SK-N-SH treated with all-trans-retinoic acid at 6 μM for 48 hours (cell line): ENCODE measurements at regions not wholly inside any gene's neighbourhood (a gene's known extent, or its start where the extent isn't known, plus 50 kb on each side); places are given as distances from the start of the nearest gene placed in this dataset.

ENCODE experiments used
- ATAC-seq: fragments of 200-7000 bp; cut with Tn5 transposase; 3 replicates; pipeline ENCODE4 v1.9.1; 2020; ENCODE audit warnings: mild to moderate bottlenecking, moderate library complexity
- ARNTL ChIP-seq: fragments of 450-650 bp; formaldehyde crosslinking; IDR thresholded peaks from 2 replicates; pipeline ENCODE4 v1.5.0; 2020; ENCODE audit warnings: low read depth, mild to moderate bottlenecking, moderate library complexity, borderline replicate concordance
- BACH2 ChIP-seq: fragments of 250-450 bp; sonication (Bioruptor Pico); IDR thresholded peaks from 2 replicates; pipeline ENCODE4 v1.9.0; 2021; ENCODE audit warnings: mild to moderate bottlenecking, borderline replicate concordance
- CSDC2 ChIP-seq: fragments of 250-450 bp; sonication (Bioruptor Pico); IDR thresholded peaks from 2 replicates; pipeline ENCODE4 v1.5.0; 2020; ENCODE audit warnings: mild to moderate bottlenecking, moderate library complexity
- ESRRG ChIP-seq: fragments of 250-450 bp; sonication (Bioruptor Pico); IDR thresholded peaks from 2 replicates; pipeline ENCODE4 v1.6.1; 2021; ENCODE audit warnings: mild to moderate bottlenecking
- GLIS3 ChIP-seq: fragments of 250-450 bp; sonication (Bioruptor Pico); IDR thresholded peaks from 2 replicates; pipeline ENCODE4 v1.5.0; 2020; ENCODE audit warnings: mild to moderate bottlenecking, moderate library complexity
- ISL1 ChIP-seq: fragments of 250-450 bp; sonication (Bioruptor Pico); IDR thresholded peaks from 2 replicates; pipeline ENCODE4 v2.1.2; 2022; ENCODE audit warnings: mild to moderate bottlenecking, moderate library complexity
- OSR1 ChIP-seq: fragments of 250-450 bp; sonication (Bioruptor Pico); IDR thresholded peaks from 2 replicates; pipeline ENCODE4 v1.8.0; 2022; ENCODE audit warnings: moderate library complexity, mild to moderate bottlenecking, inconsistent platforms
- PATZ1 ChIP-seq: fragments of 250-450 bp; sonication (Bioruptor Pico); IDR thresholded peaks from 2 replicates; pipeline ENCODE4 v1.8.0; 2020; ENCODE audit warnings: mild to moderate bottlenecking, moderate library complexity, borderline replicate concordance
- POU6F1 ChIP-seq: fragments of 250-450 bp; sonication (Bioruptor Pico); IDR thresholded peaks from 2 replicates; pipeline ENCODE4 v1.8.0; 2021; ENCODE audit warnings: low read depth, mild to moderate bottlenecking, moderate library complexity, borderline replicate concordance
- PPARA ChIP-seq: fragments of 250-450 bp; sonication (Bioruptor Pico); IDR thresholded peaks from 2 replicates; pipeline ENCODE4 v1.5.0; 2020; ENCODE audit warnings: mild to moderate bottlenecking, borderline replicate concordance
- RARB ChIP-seq: fragments of 250-450 bp; sonication (Bioruptor Pico); IDR thresholded peaks from 2 replicates; pipeline ENCODE4 v1.8.0; 2021; ENCODE audit warnings: mild to moderate bottlenecking, moderate library complexity
- SNAI2 ChIP-seq: fragments of 250-450 bp; sonication (Bioruptor Pico); IDR thresholded peaks from 2 replicates; pipeline ENCODE4 v1.5.0; 2020; ENCODE audit warnings: mild to moderate bottlenecking, moderate library complexity
- TCF4 ChIP-seq: fragments of 250-450 bp; sonication (Bioruptor Pico); IDR thresholded peaks from 2 replicates; pipeline ENCODE4 v1.8.0; 2021; ENCODE audit warnings: mild to moderate bottlenecking, moderate library complexity, borderline replicate concordance
- TOX ChIP-seq: fragments of 250-450 bp; sonication (Bioruptor Pico); IDR thresholded peaks from 2 replicates; pipeline ENCODE4 v1.8.0; 2021; ENCODE audit warnings: mild to moderate bottlenecking, moderate library complexity, borderline replicate concordance
- ZC3H10 ChIP-seq: fragments of 250-450 bp; sonication (Bioruptor Pico); IDR thresholded peaks from 2 replicates; pipeline ENCODE4 v1.5.1; 2021; ENCODE audit warnings: mild to moderate bottlenecking, moderate library complexity
- ZFP3 ChIP-seq: fragments of 250-450 bp; sonication (Bioruptor Pico); IDR thresholded peaks from 2 replicates; pipeline ENCODE4 v1.5.0; 2020; ENCODE audit warnings: mild to moderate bottlenecking, moderate library complexity
- ZFP30 ChIP-seq: fragments of 450-650 bp; formaldehyde crosslinking; IDR thresholded peaks from 2 replicates; pipeline ENCODE4 v1.5.0; 2022; ENCODE audit warnings: mild to moderate bottlenecking, moderate library complexity
- ZNF565 ChIP-seq: fragments of 450-650 bp; formaldehyde crosslinking; conservative IDR thresholded peaks from 2 replicates; pipeline ENCODE4 v1.5.0; 2020; ENCODE audit warnings: low read depth, mild to moderate bottlenecking, moderate library complexity
- ZNF70 ChIP-seq: fragments of 450-650 bp; formaldehyde crosslinking; IDR thresholded peaks from 2 replicates; pipeline ENCODE4 v1.5.0; 2020; ENCODE audit warnings: mild to moderate bottlenecking, moderate library complexity
- ZNF8 ChIP-seq: fragments of 450-650 bp; formaldehyde crosslinking; IDR thresholded peaks from 2 replicates; pipeline ENCODE4 v1.5.0; 2020; ENCODE audit warnings: mild to moderate bottlenecking, moderate library complexity
- TF ChIP-seq, protein P1 (sequence below): fragments of 250-450 bp; sonication (Bioruptor Pico); IDR thresholded peaks from 2 replicates; pipeline ENCODE4 v1.5.1; 2020; ENCODE audit warnings: low read depth, mild to moderate bottlenecking, moderate library complexity
- TF ChIP-seq, protein P2 (sequence below): fragments of 250-450 bp; sonication (Bioruptor Pico); IDR thresholded peaks from 2 replicates; pipeline ENCODE4 v1.5.0; 2020; ENCODE audit warnings: mild to moderate bottlenecking, moderate library complexity
- TF ChIP-seq, protein P3 (sequence below): fragments of 250-450 bp; sonication (Bioruptor Pico); IDR thresholded peaks from 2 replicates; pipeline ENCODE4 v1.5.1; 2021; ENCODE audit warnings: mild to moderate bottlenecking, moderate library complexity

GRCh38 chr4:133903029-133903428, 298.6 kb downstream of the PABPC4L start:
- no peak for ATAC-seq
- TF ChIP-seq, protein P1, sequence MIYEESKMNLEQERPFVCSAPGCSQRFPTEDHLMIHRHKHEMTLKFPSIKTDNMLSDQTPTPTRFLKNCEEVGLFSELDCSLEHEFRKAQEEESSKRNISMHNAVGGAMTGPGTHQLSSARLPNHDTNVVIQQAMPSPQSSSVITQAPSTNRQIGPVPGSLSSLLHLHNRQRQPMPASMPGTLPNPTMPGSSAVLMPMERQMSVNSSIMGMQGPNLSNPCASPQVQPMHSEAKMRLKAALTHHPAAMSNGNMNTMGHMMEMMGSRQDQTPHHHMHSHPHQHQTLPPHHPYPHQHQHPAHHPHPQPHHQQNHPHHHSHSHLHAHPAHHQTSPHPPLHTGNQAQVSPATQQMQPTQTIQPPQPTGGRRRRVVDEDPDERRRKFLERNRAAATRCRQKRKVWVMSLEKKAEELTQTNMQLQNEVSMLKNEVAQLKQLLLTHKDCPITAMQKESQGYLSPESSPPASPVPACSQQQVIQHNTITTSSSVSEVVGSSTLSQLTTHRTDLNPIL (CRISPR knock-in tag), result no peak
- TF ChIP-seq OSR1 (CRISPR knock-in tag) (no peak), PATZ1 (CRISPR knock-in tag) (no peak), ZNF565 (CRISPR knock-in tag) (no peak), POU6F1 (CRISPR knock-in tag) (no peak), RARB (CRISPR knock-in tag) (no peak), TCF4 (CRISPR knock-in tag) (no peak), ZFP30 (CRISPR knock-in tag) (no peak), TOX (no peak), SNAI2 (CRISPR knock-in tag) (no peak), ISL1 (CRISPR knock-in tag) (no peak), ARNTL (no peak), ZFP3 (CRISPR knock-in tag) (no peak), PPARA (no peak), CSDC2 (no peak), BACH2 (no peak), ZNF70 (CRISPR knock-in tag) (no peak), GLIS3 (CRISPR knock-in tag) (no peak)
- TF ChIP-seq, protein P2, sequence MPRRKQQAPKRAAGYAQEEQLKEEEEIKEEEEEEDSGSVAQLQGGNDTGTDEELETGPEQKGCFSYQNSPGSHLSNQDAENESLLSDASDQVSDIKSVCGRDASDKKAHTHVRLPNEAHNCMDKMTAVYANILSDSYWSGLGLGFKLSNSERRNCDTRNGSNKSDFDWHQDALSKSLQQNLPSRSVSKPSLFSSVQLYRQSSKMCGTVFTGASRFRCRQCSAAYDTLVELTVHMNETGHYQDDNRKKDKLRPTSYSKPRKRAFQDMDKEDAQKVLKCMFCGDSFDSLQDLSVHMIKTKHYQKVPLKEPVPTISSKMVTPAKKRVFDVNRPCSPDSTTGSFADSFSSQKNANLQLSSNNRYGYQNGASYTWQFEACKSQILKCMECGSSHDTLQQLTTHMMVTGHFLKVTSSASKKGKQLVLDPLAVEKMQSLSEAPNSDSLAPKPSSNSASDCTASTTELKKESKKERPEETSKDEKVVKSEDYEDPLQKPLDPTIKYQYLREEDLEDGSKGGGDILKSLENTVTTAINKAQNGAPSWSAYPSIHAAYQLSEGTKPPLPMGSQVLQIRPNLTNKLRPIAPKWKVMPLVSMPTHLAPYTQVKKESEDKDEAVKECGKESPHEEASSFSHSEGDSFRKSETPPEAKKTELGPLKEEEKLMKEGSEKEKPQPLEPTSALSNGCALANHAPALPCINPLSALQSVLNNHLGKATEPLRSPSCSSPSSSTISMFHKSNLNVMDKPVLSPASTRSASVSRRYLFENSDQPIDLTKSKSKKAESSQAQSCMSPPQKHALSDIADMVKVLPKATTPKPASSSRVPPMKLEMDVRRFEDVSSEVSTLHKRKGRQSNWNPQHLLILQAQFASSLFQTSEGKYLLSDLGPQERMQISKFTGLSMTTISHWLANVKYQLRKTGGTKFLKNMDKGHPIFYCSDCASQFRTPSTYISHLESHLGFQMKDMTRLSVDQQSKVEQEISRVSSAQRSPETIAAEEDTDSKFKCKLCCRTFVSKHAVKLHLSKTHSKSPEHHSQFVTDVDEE (CRISPR knock-in tag), result no peak

DNA sequence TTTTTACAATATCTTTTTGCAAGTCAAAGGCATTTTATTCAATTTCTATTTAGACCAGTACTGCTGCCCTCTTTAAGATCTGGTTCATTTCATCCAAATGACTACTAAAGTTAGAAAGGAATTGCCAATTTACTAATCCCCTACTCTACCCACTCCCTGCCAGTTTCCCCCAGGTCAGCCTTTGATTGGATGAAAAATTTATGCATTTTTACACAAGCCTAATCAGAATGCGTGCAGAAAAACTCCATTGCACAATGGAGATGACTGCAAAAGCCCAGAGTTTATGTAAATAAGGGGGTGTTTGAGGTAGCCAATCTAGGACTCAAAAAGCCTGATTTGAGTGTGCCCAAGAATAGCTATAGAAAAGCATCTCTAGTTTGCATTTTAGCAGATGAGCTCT, 310.6 kb downstream of the PABPC4L start:
- ATAC-seq, result no peak
- TF ChIP-seq ZC3H10 (CRISPR knock-in tag) (no peak), CSDC2 (no peak)

DNA sequence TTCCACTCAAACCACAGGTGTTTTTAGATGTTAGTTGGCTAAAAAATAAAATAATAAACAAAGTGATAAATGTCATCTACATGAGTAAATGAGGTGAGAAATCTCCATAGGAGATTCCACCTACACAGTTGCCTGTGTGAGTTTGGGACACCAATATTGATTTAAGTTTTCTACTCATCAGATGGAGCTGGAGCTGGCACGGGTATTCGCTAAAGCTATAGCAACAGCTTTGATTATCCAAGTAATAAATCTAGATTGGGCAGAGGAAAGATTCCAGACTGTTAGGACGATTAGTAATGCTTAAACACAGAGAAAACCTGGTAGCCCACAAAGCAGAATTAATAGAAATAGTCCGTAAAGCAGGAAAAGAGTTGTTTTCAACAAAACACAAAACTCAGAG, 313.9 kb downstream of the PABPC4L start:
- no peak for TF ChIP-seq CSDC2
- TF ChIP-seq OSR1 (CRISPR knock-in tag), result no peak
- TF ChIP-seq TOX, result no peak

DNA sequence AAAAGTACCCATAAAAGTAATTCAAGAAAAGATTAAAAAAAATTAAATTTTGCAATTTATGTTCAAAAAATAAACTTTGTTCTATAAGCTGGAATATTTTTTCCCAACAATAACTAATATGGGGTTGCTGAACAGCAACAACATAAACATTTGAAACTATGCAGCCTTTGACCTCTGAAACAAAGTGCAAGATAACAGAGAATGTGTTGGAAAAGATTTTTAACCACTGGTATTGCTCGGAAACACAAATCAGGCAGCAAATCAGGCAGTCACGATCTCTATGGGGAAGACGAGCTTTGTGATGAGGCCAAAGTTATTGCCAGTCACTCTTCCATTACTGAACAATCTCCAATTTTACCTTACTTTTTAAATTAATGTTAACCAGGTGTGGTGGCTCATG, 332.1 kb downstream of the PABPC4L start:
- TF ChIP-seq ARNTL (no peak), SNAI2 (CRISPR knock-in tag) (no peak), ZFP3 (CRISPR knock-in tag) (no peak), GLIS3 (CRISPR knock-in tag) (no peak), CSDC2 (no peak), ISL1 (CRISPR knock-in tag) (no peak), ESRRG (no peak), ZNF565 (CRISPR knock-in tag) (no peak), TCF4 (CRISPR knock-in tag) (no peak), BACH2 (no peak), PPARA (no peak), RARB (CRISPR knock-in tag) (no peak), ZC3H10 (CRISPR knock-in tag) (no peak), ZNF8 (no peak)
- TF ChIP-seq, protein P2 (CRISPR knock-in tag), result no peak
- TF ChIP-seq, protein P3, sequence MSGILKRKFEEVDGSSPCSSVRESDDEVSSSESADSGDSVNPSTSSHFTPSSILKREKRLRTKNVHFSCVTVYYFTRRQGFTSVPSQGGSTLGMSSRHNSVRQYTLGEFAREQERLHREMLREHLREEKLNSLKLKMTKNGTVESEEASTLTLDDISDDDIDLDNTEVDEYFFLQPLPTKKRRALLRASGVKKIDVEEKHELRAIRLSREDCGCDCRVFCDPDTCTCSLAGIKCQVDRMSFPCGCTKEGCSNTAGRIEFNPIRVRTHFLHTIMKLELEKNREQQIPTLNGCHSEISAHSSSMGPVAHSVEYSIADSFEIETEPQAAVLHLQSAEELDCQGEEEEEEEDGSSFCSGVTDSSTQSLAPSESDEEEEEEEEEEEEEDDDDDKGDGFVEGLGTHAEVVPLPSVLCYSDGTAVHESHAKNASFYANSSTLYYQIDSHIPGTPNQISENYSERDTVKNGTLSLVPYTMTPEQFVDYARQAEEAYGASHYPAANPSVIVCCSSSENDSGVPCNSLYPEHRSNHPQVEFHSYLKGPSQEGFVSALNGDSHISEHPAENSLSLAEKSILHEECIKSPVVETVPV, result no peak
- TF ChIP-seq, protein P1 (CRISPR knock-in tag), result no peak
- ATAC-seq, result no peak

More for the DNA sequence above, 313.9 kb downstream of the PABPC4L start:
- no peak for ATAC-seq
